ENCODE measurements at regions not wholly inside any gene's neighbourhood (a gene's known extent, or its start where the extent isn't known, plus 50 kb on each side); places are given as distances from the start of the nearest gene placed in this dataset.

- peak; percentile 52 for ATAC-seq
- DNase-seq (ENCODE audit: missing footprints) = peak; percentile 60
- intact Hi-C loops (cut with DNase I) = no loop called here
Observed at GRCh38 chr9:69955536-69956355, 87.9 kb upstream of the MAMDC2 start.

GRCh38 chr9:69961843-69962242, 81.8 kb upstream of the MAMDC2 start:
- DNase-seq (ENCODE audit: missing footprints) (no peak), ATAC-seq (no peak)
- intact Hi-C loops (cut with DNase I) = no loop called here

GRCh38 chr9:69963803-69964202, 79.8 kb upstream of the MAMDC2 start:
- no peak for ATAC-seq
- no peak for DNase-seq (ENCODE audit: missing footprints)
- intact Hi-C loops (cut with DNase I) = no loop called here

GRCh38 chr9:69964446-69964845, 79.2 kb upstream of the MAMDC2 start:
- no peak for ATAC-seq
- DNase-seq (ENCODE audit: missing footprints) = no peak
- intact Hi-C loops (cut with DNase I) = no loop called here

GRCh38 chr9:69965416-69966145, 78.1 kb upstream of the MAMDC2 start:
- intact Hi-C loops (cut with DNase I) = no loop called here
- DNase-seq (ENCODE audit: missing footprints) = no peak
- no peak for ATAC-seq

- intact Hi-C loops (cut with DNase I) = no loop called here
- DNase-seq (ENCODE audit: missing footprints) = no peak
- ATAC-seq = no peak
Observed at GRCh38 chr9:69967344-69967743, 76.3 kb upstream of the MAMDC2 start.

GRCh38 chr9:69970001-69970533, 73.6 kb upstream of the MAMDC2 start:
- ATAC-seq = no peak
- intact Hi-C loops (cut with DNase I) = loop anchor here (5.0 to 10.0 kb wide), 3 partner anchors 75 to 635 kb away; partner anchors contain the start of gene MAMDC2
- no peak for DNase-seq (ENCODE audit: missing footprints)

- intact Hi-C loops (cut with DNase I) = loop anchor here (1.0 to 10.0 kb wide), 4 partner anchors 73 to 633 kb away; partner anchors contain the start of gene MAMDC2
- peak; percentile 79 for DNase-seq (ENCODE audit: missing footprints)
- peak; percentile 81 for ATAC-seq
Observed at GRCh38 chr9:69971643-69972449, 71.8 kb upstream of the MAMDC2 start.

- DNase-seq (ENCODE audit: missing footprints) (no peak), ATAC-seq (no peak)
- intact Hi-C loops (cut with DNase I) = loop anchor here (10.0 kb wide), 2 partner anchors 69 to 629 kb away; partner anchors contain the start of gene MAMDC2
Observed at GRCh38 chr9:69975681-69976080, 68.0 kb upstream of the MAMDC2 start.

- DNase-seq (ENCODE audit: missing footprints) (no peak), ATAC-seq (no peak)
- intact Hi-C loops (cut with DNase I) = loop anchor here (10.0 kb wide), 2 partner anchors 69 to 629 kb away; partner anchors contain the start of gene MAMDC2
Observed at GRCh38 chr9:69976152-69976551, 67.5 kb upstream of the MAMDC2 start.

GRCh38 chr9:69980041-69980440, 63.6 kb upstream of the MAMDC2 start:
- DNase-seq (ENCODE audit: missing footprints) (no peak), ATAC-seq (no peak)
- intact Hi-C loops (cut with DNase I) = no loop called here

GRCh38 chr9:69980591-69980990, 63.1 kb upstream of the MAMDC2 start:
- intact Hi-C loops (cut with DNase I) = no loop called here
- ATAC-seq = no peak
- no peak for DNase-seq (ENCODE audit: missing footprints)

- DNase-seq (ENCODE audit: missing footprints) (no peak), ATAC-seq (no peak)
- intact Hi-C loops (cut with DNase I) = no loop called here
Observed at GRCh38 chr9:69981686-69982445, 61.8 kb upstream of the MAMDC2 start.

- no peak for ATAC-seq
- intact Hi-C loops (cut with DNase I) = no loop called here
- DNase-seq (ENCODE audit: missing footprints) = no peak
Observed at GRCh38 chr9:69984831-69985230, 58.8 kb upstream of the MAMDC2 start.

- ATAC-seq (no peak), DNase-seq (ENCODE audit: missing footprints) (no peak)
- intact Hi-C loops (cut with DNase I) = no loop called here
Observed at GRCh38 chr9:69985971-69986370, 57.7 kb upstream of the MAMDC2 start.

GRCh38 chr9:69986970-69987369, 56.7 kb upstream of the MAMDC2 start:
- ATAC-seq = no peak

GRCh38 chr9:69987457-69987856, 56.2 kb upstream of the MAMDC2 start:
- intact Hi-C loops (cut with DNase I) = no loop called here
- DNase-seq (ENCODE audit: missing footprints) (no peak), ATAC-seq (no peak)

More at GRCh38 chr9:69986970-69987369, 56.7 kb upstream of the MAMDC2 start:
- no peak for DNase-seq (ENCODE audit: missing footprints)
- intact Hi-C loops (cut with DNase I) = no loop called here

GRCh38 chr9:69993110-69993509, 50.5 kb upstream of the MAMDC2 start:
- ATAC-seq (no peak), DNase-seq (ENCODE audit: missing footprints) (no peak)
- intact Hi-C loops (cut with DNase I) = no loop called here

All from Right ventricle myocardium inferior (tissue), 1 donor.